ENCODE measurements at regions not wholly inside any gene's neighbourhood (a gene's known extent, or its start where the extent isn't known, plus 50 kb on each side); places are given as distances from the start of the nearest gene placed in this dataset.
"Not testable (repeated sequence)": the region's sequence is repeated elsewhere in the genome, so short reads cannot be mapped to it uniquely, and the experiment has no call there.

- TF ChIP-seq CTCF (IDR thresholded peaks at IDR 0.05 in 2 of 3, conservative IDR thresholded peaks at IDR 0.05 in 1 of 3; ENCODE audit: borderline replicate concordance in 1 of 3, insufficient read depth in 1 of 3, low read depth in 2 of 3, low read length in 2 of 3) (no peak), CEBPB (IDR thresholded peaks at IDR 0.05; ENCODE audit: low read depth) (no peak), ZFX (IDR thresholded peaks at IDR 0.05) (no peak), YY1 (IDR thresholded peaks at IDR 0.05; ENCODE audit: extremely low read depth, insufficient replicate concordance, low read depth, low read length) (no peak)
Measured at GRCh38 chr4:73329300-73329699, 70.7 kb upstream of the ANKRD17 start (continued).

DNA sequence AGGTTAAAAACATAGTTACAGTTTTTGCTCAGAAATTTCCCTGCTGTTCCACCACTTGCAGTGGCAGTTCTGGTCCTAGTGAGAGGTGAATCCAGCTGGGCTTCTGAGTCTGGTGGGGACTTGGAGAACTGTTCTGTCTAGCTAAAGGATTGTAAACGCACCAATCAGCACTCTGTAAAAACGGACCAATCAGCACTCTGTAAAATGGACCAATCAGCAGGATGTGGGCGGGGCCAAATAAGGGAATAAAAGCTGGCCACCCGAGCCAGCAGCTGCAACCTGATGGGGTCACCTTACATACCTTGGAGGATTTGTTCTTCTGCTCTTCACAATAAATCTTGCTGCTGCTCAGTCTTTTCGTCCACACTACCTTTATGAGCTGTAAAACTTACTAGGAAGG is 67.2 kb upstream of the ANKRD17 start:
- H3K27ac ChIP-seq (ENCODE audit: low read depth, low read length); BruUV-seq (replicated peaks); H3K9me2 ChIP-seq (ENCODE audit: insufficient read depth); H3K9me3 ChIP-seq (ENCODE audit: control insufficient read depth in 1 of 2, insufficient read depth in 1 of 2, low read depth in 1 of 2, low read length in 2 of 2); ATAC-seq; H2AFZ ChIP-seq (ENCODE audit: low read depth, low read length, poor library complexity, severe bottlenecking); H3K4me1 ChIP-seq (ENCODE audit: control insufficient read depth in 1 of 2, insufficient read depth in 2 of 2, low read length in 2 of 2); DNase-seq (ENCODE audit: low read depth, low spot score); H4K20me1 ChIP-seq (ENCODE audit: insufficient read depth); H3K4me2 ChIP-seq (ENCODE audit: low read length); RAD21 ChIA-PET (ENCODE audit: low non-redundant PET in 1 of 2, low total read pairs in 2 of 2, uncharacterized antibody in 2 of 2, unreplicated experiment in 2 of 2); H3K27me3 ChIP-seq (ENCODE audit: insufficient read depth, low read length); H3K79me2 ChIP-seq (ENCODE audit: insufficient read depth, low read length); H3K9ac ChIP-seq (ENCODE audit: low read length); CTCF ChIA-PET; POLR2A ChIA-PET; H3K4me3 ChIP-seq (replicated peaks in 1 of 2; ENCODE audit: low read depth in 1 of 2, low read length in 2 of 2); intact Hi-C loops (cut with micrococcal nuclease); H3K36me3 ChIP-seq (ENCODE audit: control insufficient read depth in 1 of 2, insufficient read depth in 2 of 2, low read length in 2 of 2): not testable (repeated sequence)

- no TSS peak for BruUV-seq (replicated peaks)
- H3K9me2 ChIP-seq (ENCODE audit: insufficient read depth), result no peaks in the 10 kb centered on the region
- no peaks in the 10 kb centered on the region for H3K79me2 ChIP-seq (ENCODE audit: insufficient read depth, low read length)
- intact Hi-C loops (cut with micrococcal nuclease), result loop anchor here (10.0 kb wide), 2 partner anchors 128 to 818 kb away; no protein-coding TSS in a partner anchor
- H4K20me1 ChIP-seq (ENCODE audit: insufficient read depth), result no peaks in the 10 kb centered on the region
- no peak overlapping the region for H3K27ac ChIP-seq (ENCODE audit: low read depth, low read length)
- RAD21 ChIA-PET (ENCODE audit: low non-redundant PET in 1 of 2, low total read pairs in 2 of 2, uncharacterized antibody in 2 of 2, unreplicated experiment in 2 of 2), result no interaction called here
- no peaks in the 10 kb centered on the region for H3K27me3 ChIP-seq (ENCODE audit: insufficient read depth, low read length)
- CTCF ChIA-PET, result no interaction called here
- H3K4me3 ChIP-seq (replicated peaks in 1 of 2; ENCODE audit: low read depth in 1 of 2, low read length in 2 of 2), result no peak overlapping the region
- no peak overlapping the region for H3K9ac ChIP-seq (ENCODE audit: low read length)
- POLR2A ChIA-PET, result no interaction called here
- H3K9me3 ChIP-seq (ENCODE audit: control insufficient read depth in 1 of 2, insufficient read depth in 1 of 2, low read depth in 1 of 2, low read length in 2 of 2), result no peaks in the 10 kb centered on the region
- no peak for DNase-seq (ENCODE audit: low read depth, low spot score)
- no peaks in the 10 kb centered on the region for H3K36me3 ChIP-seq (ENCODE audit: control insufficient read depth in 1 of 2, insufficient read depth in 2 of 2, low read length in 2 of 2)
- H3K4me1 ChIP-seq (ENCODE audit: control insufficient read depth in 1 of 2, insufficient read depth in 2 of 2, low read length in 2 of 2), result no peaks in the 10 kb centered on the region
- ATAC-seq, result no peak
- no peak overlapping the region for H2AFZ ChIP-seq (ENCODE audit: low read depth, low read length, poor library complexity, severe bottlenecking)
- no peak overlapping the region for H3K4me2 ChIP-seq (ENCODE audit: low read length)
- TF ChIP-seq MAX (IDR thresholded peaks at IDR 0.05) (no peak), ZFX (IDR thresholded peaks at IDR 0.05) (no peak), SRF (IDR thresholded peaks at IDR 0.05; ENCODE audit: low read depth) (no peak), POLR2AphosphoS5 (IDR thresholded peaks at IDR 0.05; ENCODE audit: low read depth, low read length) (no peak), POLR2A (IDR thresholded peaks at IDR 0.05; ENCODE audit: borderline replicate concordance, extremely low read depth, insufficient read depth, insufficient read length) (no peak), ZNF274 (IDR thresholded peaks at IDR 0.05; ENCODE audit: low read depth, low read length) (no peak), SIN3A (IDR thresholded peaks at IDR 0.05; ENCODE audit: low read depth) (no peak), FOSL1 (IDR thresholded peaks at IDR 0.05; ENCODE audit: low read depth) (no peak), EGR1 (IDR thresholded peaks at IDR 0.05; ENCODE audit: low read depth) (no peak), RAD21 (IDR thresholded peaks at IDR 0.05; ENCODE audit: low read depth) (no peak), SP1 (IDR thresholded peaks at IDR 0.05; ENCODE audit: low read depth) (no peak), EZH2 (IDR thresholded peaks at IDR 0.05) (no peak), JUND (IDR thresholded peaks at IDR 0.05) (no peak), CBX3 (IDR thresholded peaks at IDR 0.05; ENCODE audit: low read depth) (no peak)
- TF ChIP-seq, protein P1, sequence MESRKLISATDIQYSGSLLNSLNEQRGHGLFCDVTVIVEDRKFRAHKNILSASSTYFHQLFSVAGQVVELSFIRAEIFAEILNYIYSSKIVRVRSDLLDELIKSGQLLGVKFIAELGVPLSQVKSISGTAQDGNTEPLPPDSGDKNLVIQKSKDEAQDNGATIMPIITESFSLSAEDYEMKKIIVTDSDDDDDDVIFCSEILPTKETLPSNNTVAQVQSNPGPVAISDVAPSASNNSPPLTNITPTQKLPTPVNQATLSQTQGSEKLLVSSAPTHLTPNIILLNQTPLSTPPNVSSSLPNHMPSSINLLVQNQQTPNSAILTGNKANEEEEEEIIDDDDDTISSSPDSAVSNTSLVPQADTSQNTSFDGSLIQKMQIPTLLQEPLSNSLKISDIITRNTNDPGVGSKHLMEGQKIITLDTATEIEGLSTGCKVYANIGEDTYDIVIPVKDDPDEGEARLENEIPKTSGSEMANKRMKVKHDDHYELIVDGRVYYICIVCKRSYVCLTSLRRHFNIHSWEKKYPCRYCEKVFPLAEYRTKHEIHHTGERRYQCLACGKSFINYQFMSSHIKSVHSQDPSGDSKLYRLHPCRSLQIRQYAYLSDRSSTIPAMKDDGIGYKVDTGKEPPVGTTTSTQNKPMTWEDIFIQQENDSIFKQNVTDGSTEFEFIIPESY (IDR thresholded peaks at IDR 0.05; ENCODE audit: extremely low read depth, insufficient replicate concordance, low read length), result no peak
Measured at GRCh38 chr4:73317092-73317491, 58.5 kb upstream of the ANKRD17 start.

All from HCT116 (cell line).